ENCODE measurements at regions not wholly inside any gene's neighbourhood (a gene's known extent, or its start where the extent isn't known, plus 50 kb on each side); places are given as distances from the start of the nearest gene placed in this dataset.

DNA sequence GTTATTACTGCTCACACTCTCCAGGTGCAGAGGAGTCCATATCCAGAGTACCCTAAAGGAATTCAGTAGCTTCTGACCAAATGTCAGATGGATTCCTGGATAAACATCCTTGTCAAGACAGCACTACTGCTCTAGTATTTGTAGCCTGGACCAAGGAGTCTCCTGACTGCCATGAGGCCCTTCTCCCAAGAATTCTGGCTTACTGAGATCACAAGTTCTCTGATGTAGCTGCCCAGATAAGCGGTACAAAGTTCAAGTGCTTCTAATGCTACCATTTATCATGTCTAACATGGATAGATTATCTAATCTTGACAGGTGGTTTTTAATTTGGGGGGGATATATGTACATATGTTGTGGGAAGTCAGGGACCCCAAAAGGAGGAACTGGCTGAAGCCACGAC, 196.6 kb upstream of the HMCN1 start:
- H3K79me2 ChIP-seq (ENCODE audit: insufficient read depth, low read length), result no peaks in the 10 kb centered on the region
- TF ChIP-seq, protein P1, sequence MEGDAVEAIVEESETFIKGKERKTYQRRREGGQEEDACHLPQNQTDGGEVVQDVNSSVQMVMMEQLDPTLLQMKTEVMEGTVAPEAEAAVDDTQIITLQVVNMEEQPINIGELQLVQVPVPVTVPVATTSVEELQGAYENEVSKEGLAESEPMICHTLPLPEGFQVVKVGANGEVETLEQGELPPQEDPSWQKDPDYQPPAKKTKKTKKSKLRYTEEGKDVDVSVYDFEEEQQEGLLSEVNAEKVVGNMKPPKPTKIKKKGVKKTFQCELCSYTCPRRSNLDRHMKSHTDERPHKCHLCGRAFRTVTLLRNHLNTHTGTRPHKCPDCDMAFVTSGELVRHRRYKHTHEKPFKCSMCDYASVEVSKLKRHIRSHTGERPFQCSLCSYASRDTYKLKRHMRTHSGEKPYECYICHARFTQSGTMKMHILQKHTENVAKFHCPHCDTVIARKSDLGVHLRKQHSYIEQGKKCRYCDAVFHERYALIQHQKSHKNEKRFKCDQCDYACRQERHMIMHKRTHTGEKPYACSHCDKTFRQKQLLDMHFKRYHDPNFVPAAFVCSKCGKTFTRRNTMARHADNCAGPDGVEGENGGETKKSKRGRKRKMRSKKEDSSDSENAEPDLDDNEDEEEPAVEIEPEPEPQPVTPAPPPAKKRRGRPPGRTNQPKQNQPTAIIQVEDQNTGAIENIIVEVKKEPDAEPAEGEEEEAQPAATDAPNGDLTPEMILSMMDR (IDR thresholded peaks at IDR 0.05; ENCODE audit: borderline replicate concordance, extremely low read depth, low read length, poor library complexity, severe bottlenecking), result no peak
- no peak for TF ChIP-seq EZH2 (IDR thresholded peaks at IDR 0.05; ENCODE audit: borderline replicate concordance, low read depth, low read length, severe bottlenecking)
- ATAC-seq (ENCODE audit: insufficient read depth, low read depth), result no peak
- H3K9ac ChIP-seq (ENCODE audit: low read depth, low read length), result no peak overlapping the region
- H2AFZ ChIP-seq (ENCODE audit: low read depth, low read length), result no peak overlapping the region
- no peak for DNase-seq
- no peak overlapping the region for H3K4me3 ChIP-seq (ENCODE audit: low read depth in 1 of 2, low read length in 2 of 2)
- H3K27ac ChIP-seq (ENCODE audit: low read length), result no peak overlapping the region
- no peaks in the 10 kb centered on the region for H3K36me3 ChIP-seq (ENCODE audit: insufficient read depth, low read length)
- no peaks in the 10 kb centered on the region for H3K4me1 ChIP-seq (ENCODE audit: insufficient read depth, low read length)
- H3K4me2 ChIP-seq (ENCODE audit: insufficient read depth, low read length), result no peak overlapping the region
- H3K27me3 ChIP-seq (ENCODE audit: insufficient read depth, low read length, poor library complexity), result no peaks in the 10 kb centered on the region
- H4K20me1 ChIP-seq (ENCODE audit: insufficient read depth, low read length), result no peaks in the 10 kb centered on the region
- H3K9me3 ChIP-seq (ENCODE audit: insufficient read depth, low read length, severe bottlenecking), result peaks cover 3% of the 10 kb centered on the region

DNA sequence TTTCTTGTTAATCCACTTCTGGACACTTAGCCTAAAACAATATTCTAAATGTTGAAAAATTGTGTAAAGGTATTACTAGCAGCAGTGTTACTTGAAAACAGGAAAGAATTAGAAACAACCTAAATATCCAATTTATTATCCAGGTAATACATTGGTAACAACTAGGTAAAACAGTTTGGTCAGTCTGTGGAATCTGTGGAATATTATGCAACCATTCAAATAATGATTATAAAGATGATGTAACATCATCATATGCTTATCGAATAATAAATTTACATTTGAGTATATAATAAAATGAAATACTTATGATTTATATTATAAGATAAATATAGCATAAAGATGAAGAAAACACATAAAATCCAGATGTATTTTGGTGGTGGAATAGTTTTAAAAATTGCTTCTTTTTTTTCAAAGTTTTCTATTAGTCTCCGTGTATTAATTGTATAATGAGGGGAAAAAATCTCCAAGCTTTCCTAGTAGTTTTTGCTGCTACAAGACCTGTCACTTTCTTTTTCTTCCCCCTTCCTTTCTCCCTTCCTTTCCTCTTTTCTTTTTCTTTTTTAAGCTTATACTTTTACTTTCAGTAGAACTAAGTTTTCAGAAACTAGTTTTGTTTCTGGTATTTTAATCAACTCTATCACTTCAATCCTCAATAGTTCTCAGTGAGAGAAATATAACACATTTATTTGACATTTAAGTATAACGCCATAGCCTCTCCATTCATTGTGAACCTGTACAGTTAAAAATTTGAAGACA, 197.8 kb upstream of the HMCN1 start:
- DNase-seq (no peak), ATAC-seq (ENCODE audit: insufficient read depth, low read depth) (no peak)
- H3K36me3 ChIP-seq (ENCODE audit: insufficient read depth, low read length), result no peaks in the 10 kb centered on the region
- peaks cover 3% of the 10 kb centered on the region for H3K9me3 ChIP-seq (ENCODE audit: insufficient read depth, low read length, severe bottlenecking)
- TF ChIP-seq EZH2 (IDR thresholded peaks at IDR 0.05; ENCODE audit: borderline replicate concordance, low read depth, low read length, severe bottlenecking), result no peak
- TF ChIP-seq, protein P1 (IDR thresholded peaks at IDR 0.05; ENCODE audit: borderline replicate concordance, extremely low read depth, low read length, poor library complexity, severe bottlenecking), result no peak
- no peaks in the 10 kb centered on the region for H4K20me1 ChIP-seq (ENCODE audit: insufficient read depth, low read length)
- no peaks in the 10 kb centered on the region for H3K79me2 ChIP-seq (ENCODE audit: insufficient read depth, low read length)
- no peak overlapping the region for H3K27ac ChIP-seq (ENCODE audit: low read length)
- no peaks in the 10 kb centered on the region for H3K4me1 ChIP-seq (ENCODE audit: insufficient read depth, low read length)
- H3K27me3 ChIP-seq (ENCODE audit: insufficient read depth, low read length, poor library complexity), result peaks cover 3% of the 10 kb centered on the region
- H3K4me3 ChIP-seq (ENCODE audit: low read depth in 1 of 2, low read length in 2 of 2), result no peak overlapping the region
- H2AFZ ChIP-seq (ENCODE audit: low read depth, low read length), result no peak overlapping the region
- H3K4me2 ChIP-seq (ENCODE audit: insufficient read depth, low read length), result no peak overlapping the region
- H3K9ac ChIP-seq (ENCODE audit: low read depth, low read length), result no peak overlapping the region

DNA sequence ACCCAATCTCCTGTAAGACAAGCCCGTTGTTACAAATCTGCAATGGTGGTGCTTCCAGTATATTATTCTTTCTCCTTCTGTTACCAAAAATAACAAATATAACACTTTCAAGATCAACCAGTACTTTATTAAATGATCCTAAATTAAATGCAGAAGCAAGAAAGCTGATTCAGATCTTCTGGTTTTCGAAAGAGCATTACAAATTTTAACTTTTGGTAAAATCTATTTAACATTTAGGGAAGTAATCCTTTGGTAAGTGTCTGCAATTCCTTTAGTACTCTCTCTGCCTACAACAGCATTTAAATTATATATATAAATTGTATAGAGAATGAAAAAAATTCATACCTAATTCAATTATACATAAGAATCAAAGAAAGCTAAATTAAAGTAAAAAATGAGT, 198.6 kb upstream of the HMCN1 start:
- H4K20me1 ChIP-seq (ENCODE audit: insufficient read depth, low read length), result no peaks in the 10 kb centered on the region
- H3K4me3 ChIP-seq (ENCODE audit: low read depth in 1 of 2, low read length in 2 of 2), result no peak overlapping the region
- H3K36me3 ChIP-seq (ENCODE audit: insufficient read depth, low read length), result no peaks in the 10 kb centered on the region
- H3K27ac ChIP-seq (ENCODE audit: low read length), result no peak overlapping the region
- TF ChIP-seq, protein P1 (IDR thresholded peaks at IDR 0.05; ENCODE audit: borderline replicate concordance, extremely low read depth, low read length, poor library complexity, severe bottlenecking), result no peak
- no peak for TF ChIP-seq EZH2 (IDR thresholded peaks at IDR 0.05; ENCODE audit: borderline replicate concordance, low read depth, low read length, severe bottlenecking)
- no peak for ATAC-seq (ENCODE audit: insufficient read depth, low read depth)
- peaks cover 3% of the 10 kb centered on the region for H3K9me3 ChIP-seq (ENCODE audit: insufficient read depth, low read length, severe bottlenecking)
- no peak overlapping the region for H3K4me2 ChIP-seq (ENCODE audit: insufficient read depth, low read length)
- no peaks in the 10 kb centered on the region for H3K4me1 ChIP-seq (ENCODE audit: insufficient read depth, low read length)
- DNase-seq, result no peak
- no peak overlapping the region for H2AFZ ChIP-seq (ENCODE audit: low read depth, low read length)
- H3K9ac ChIP-seq (ENCODE audit: low read depth, low read length), result no peak overlapping the region
- peaks cover 3% of the 10 kb centered on the region for H3K27me3 ChIP-seq (ENCODE audit: insufficient read depth, low read length, poor library complexity)
- no peaks in the 10 kb centered on the region for H3K79me2 ChIP-seq (ENCODE audit: insufficient read depth, low read length)
